ENCODE measurements at regions not wholly inside any gene's neighbourhood (a gene's known extent, or its start where the extent isn't known, plus 50 kb on each side); places are given as distances from the start of the nearest gene placed in this dataset.

DNA sequence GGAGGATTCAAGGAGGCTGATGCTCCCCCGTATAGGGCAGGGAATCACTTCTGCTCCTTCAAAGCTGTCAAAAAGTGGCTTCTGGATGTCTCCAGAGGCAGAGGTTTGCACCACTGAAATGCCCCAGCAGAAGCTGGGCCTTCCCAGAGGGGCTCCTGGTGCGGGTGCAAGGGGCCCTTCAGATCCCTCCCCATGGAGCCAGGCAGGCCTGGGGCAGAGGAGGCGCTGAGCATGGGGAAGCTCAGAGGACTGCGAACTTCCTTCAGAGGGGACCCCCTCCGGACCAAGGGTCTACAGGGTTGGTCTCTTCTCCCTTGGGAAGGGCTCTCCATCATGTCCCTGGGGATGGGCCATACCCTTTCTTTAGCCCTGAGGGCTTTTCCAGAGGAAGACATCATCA, 341.2 kb downstream of the DYSF start:
- H3K27ac ChIP-seq = no peak overlapping the region
- DNase-seq (peak in 1 of 2 donors; percentile 25), ATAC-seq (ENCODE audit: low FRiP score in 2 of 2) (no peak)
- no peaks in the 10 kb centered on the region for H3K9me3 ChIP-seq
- H3K36me3 ChIP-seq = no peaks in the 10 kb centered on the region
- H3K27me3 ChIP-seq = no peaks in the 10 kb centered on the region
- 79% methylated on average over 5 of the region's 5 CpGs; no CpG with 5 or more reads in 1 of the 2 donors for WGBS, 2 donors
- no peak for TF ChIP-seq POLR2AphosphoS5 (IDR thresholded peaks at IDR 0.05)
- TF ChIP-seq, protein P1, sequence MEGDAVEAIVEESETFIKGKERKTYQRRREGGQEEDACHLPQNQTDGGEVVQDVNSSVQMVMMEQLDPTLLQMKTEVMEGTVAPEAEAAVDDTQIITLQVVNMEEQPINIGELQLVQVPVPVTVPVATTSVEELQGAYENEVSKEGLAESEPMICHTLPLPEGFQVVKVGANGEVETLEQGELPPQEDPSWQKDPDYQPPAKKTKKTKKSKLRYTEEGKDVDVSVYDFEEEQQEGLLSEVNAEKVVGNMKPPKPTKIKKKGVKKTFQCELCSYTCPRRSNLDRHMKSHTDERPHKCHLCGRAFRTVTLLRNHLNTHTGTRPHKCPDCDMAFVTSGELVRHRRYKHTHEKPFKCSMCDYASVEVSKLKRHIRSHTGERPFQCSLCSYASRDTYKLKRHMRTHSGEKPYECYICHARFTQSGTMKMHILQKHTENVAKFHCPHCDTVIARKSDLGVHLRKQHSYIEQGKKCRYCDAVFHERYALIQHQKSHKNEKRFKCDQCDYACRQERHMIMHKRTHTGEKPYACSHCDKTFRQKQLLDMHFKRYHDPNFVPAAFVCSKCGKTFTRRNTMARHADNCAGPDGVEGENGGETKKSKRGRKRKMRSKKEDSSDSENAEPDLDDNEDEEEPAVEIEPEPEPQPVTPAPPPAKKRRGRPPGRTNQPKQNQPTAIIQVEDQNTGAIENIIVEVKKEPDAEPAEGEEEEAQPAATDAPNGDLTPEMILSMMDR (IDR thresholded peaks at IDR 0.05) = no peak
- TF ChIP-seq EP300 (IDR thresholded peaks at IDR 0.05) = no peak
- H3K4me1 ChIP-seq = no peaks in the 10 kb centered on the region
- no peak overlapping the region for H3K4me3 ChIP-seq

DNA sequence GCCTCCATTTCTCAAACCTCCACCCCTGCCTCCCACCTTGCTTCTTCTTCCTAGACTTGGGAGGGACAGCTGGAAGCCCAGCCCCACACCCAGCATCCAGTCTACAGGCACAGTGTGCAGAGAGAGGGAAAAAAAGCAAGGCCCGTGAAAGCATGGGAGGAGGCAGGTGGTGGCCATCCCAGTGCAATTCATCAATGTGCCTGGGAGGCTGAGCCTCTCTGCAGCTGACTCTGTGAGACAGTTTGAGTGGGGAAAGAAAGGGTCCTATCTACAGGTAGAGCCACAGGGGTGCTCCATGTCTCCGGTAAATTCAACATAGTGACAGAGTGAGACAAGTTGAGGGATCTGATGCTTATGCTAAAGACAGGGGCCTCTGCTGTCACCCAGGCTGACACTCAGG, 340.6 kb downstream of the DYSF start:
- DNase-seq = no peak
- Histone ChIP-seq H3K27ac (no peak overlapping the region), H3K4me3 (no peak overlapping the region), H3K27me3 (no peaks in the 10 kb centered on the region), H3K9me3 (no peaks in the 10 kb centered on the region), H3K4me1 (no peaks in the 10 kb centered on the region), H3K36me3 (no peaks in the 10 kb centered on the region)
- ATAC-seq (ENCODE audit: low FRiP score in 2 of 2) = no peak
- 94 to 95% methylated on average over 2 of the region's 2 CpGs for WGBS, 2 donors
- TF ChIP-seq EP300 (IDR thresholded peaks at IDR 0.05) (no peak), POLR2AphosphoS5 (IDR thresholded peaks at IDR 0.05) (no peak)
- TF ChIP-seq, protein P1 (IDR thresholded peaks at IDR 0.05) = no peak

DNA sequence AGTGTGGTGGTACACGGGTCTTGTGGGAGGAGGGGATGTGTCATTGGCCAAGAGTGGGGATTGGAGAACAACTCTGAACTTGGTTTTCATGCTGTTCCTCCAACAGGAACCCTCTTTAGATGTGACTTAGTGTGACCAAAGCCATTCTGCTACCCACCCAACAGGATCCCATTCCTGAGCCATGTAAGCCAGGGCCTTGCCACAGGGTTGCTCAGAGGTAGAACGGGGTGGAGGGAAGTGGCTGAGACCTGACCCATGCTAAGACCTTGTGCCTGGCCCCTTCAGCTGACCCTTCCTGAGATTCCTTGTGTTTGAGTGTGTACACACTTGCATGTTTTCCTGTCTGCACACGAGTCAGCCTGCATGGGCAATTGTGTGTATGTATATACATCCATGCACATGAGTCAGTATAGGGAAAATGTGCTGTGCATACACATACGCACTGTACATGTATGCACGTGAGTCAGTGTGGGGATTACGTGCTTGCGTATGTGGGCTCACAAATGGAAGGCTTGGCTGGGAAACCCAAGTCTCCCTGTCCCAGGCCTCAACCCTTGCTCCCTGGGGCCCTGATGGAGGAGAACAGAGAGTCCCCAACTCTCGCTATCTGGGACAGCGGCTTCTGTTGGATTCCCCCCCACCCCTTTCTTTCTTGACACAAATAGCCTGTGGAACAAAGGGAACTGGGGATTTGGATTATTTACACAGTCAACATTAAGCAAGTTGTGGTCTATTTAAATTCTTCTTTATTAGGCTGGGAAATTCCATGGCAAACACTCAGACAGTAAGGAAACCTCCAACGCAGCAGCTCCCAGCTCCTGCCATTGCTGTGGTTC, 339.8 kb downstream of the DYSF start:
- 82 to 89% methylated on average over 10 of the region's 10 CpGs for WGBS, 2 donors
- no peak for ATAC-seq (ENCODE audit: low FRiP score in 2 of 2)
- Histone ChIP-seq H3K9me3 (no peaks in the 10 kb centered on the region), H3K4me3 (no peak overlapping the region), H3K36me3 (no peaks in the 10 kb centered on the region), H3K4me1 (no peaks in the 10 kb centered on the region), H3K27me3 (no peaks in the 10 kb centered on the region), H3K27ac (no peak overlapping the region)
- no peak for DNase-seq
- TF ChIP-seq POLR2AphosphoS5 (IDR thresholded peaks at IDR 0.05) (no peak), POLR2A (IDR thresholded peaks at IDR 0.05) (no peak), EP300 (IDR thresholded peaks at IDR 0.05) (no peak)
- TF ChIP-seq, protein P1 (IDR thresholded peaks at IDR 0.05) = no peak

DNA sequence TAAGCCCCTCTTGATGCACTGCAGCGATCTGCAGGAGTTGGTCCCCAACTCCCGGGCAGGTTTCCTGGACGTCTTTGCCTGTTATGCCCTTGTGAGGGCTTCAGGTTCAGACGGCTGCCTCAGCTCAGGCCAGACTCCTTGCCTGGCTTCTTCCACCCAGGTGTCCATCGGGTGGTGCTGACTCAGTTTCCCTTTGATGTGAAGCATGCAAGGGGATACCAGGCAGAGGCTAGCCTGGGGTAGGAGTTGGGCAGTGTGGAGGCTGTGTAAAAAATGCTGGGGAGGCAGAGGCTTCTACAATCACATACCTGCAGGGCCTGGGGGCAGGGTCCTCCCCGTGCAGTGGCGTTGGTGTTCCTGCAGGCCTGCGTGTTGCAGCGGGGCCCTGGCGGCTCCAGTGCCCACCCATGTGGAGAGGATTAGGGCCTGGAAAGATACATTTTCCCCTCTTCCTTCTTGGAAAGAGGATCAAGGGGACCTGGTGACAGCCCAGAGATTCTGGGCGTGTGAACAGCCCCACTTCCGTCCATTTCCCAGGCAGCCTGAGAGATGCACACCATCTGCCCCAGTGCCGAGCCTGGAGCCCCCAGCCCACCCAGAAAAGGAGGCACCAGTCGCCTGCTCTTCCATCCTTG, 338.3 kb downstream of the DYSF start:
- Histone ChIP-seq H3K27ac (no peak overlapping the region), H3K9me3 (no peaks in the 10 kb centered on the region), H3K4me3 (no peak overlapping the region), H3K27me3 (no peaks in the 10 kb centered on the region), H3K36me3 (no peaks in the 10 kb centered on the region), H3K4me1 (no peaks in the 10 kb centered on the region)
- DNase-seq (peak in 1 of 2 donors; percentile 63), ATAC-seq (ENCODE audit: low FRiP score in 2 of 2) (no peak)
- TF ChIP-seq POLR2AphosphoS5 (IDR thresholded peaks at IDR 0.05) (no peak), POLR2A (IDR thresholded peaks at IDR 0.05) (no peak), EP300 (IDR thresholded peaks at IDR 0.05) (no peak)
- TF ChIP-seq, protein P1 (IDR thresholded peaks at IDR 0.05) = no peak
- 90 to 94% methylated on average over 11 to 14 of the region's 14 CpGs for WGBS, 2 donors
